Activated B cell treated with CpG ODN at 0.5 μM for 24 hours (primary cell): ENCODE measurements at regions not wholly inside any gene's neighbourhood (a gene's known extent, or its start where the extent isn't known, plus 50 kb on each side); places are given as distances from the start of the nearest gene placed in this dataset.

Experiments
- ATAC-seq: fragments of 200-7000 bp; cut with Tn5 transposase; one replicate; pipeline ENCODE4 v1.10.0; 2021; ENCODE audit warnings: low read depth, mild to moderate bottlenecking, moderate library complexity
- CTCF ChIA-PET: fragments of 350-600 bp; sonication (Branson Sonifier 250); formaldehyde crosslinking; loops from one replicate; lab custom pipeline; 2021; ENCODE audit warnings: antibody characterized with exemption; lab: Charles Lee
- POLR2A ChIA-PET: fragments of 350-600 bp; sonication (Branson Sonifier 250); formaldehyde crosslinking; loops from one replicate; lab custom pipeline; 2021; ENCODE audit warnings: antibody characterized with exemption; lab: Charles Lee
- DNase-seq: peaks from one replicate; pipeline ENCODE4 v3.0.0; 2022
- H3K27ac Mint-ChIP-seq: one replicate; pipeline ENCODE4 v1.8.0; 2020; ENCODE audit warnings: mixed read lengths
- H3K27me3 Mint-ChIP-seq: one replicate; pipeline ENCODE4 v1.8.0; 2021; ENCODE audit warnings: mixed read lengths
- H3K36me3 Mint-ChIP-seq: one replicate; pipeline ENCODE4 v1.8.0; 2021; ENCODE audit warnings: low read depth, mixed read lengths
- H3K4me1 Mint-ChIP-seq: one replicate; pipeline ENCODE4 v1.8.0; 2021; ENCODE audit warnings: mixed read lengths
- H3K4me3 Mint-ChIP-seq: one replicate; pipeline ENCODE4 v1.8.0; 2020; ENCODE audit warnings: mild to moderate bottlenecking, mixed read lengths
- H3K9me3 Mint-ChIP-seq: one replicate; pipeline ENCODE4 v1.8.0; 2020; ENCODE audit warnings: mixed read lengths
- intact Hi-C: fragments of 100-400 bp; cut with micrococcal nuclease; formaldehyde crosslinking; loops from one replicate; pipeline ENCODE4 v1.15.1; 2024
- TF ChIP-seq, protein P1 (sequence below): fragments of 200-600 bp; IDR thresholded peaks from one replicate; pipeline ENCODE4 v1.8.0; 2022; ENCODE audit warnings: antibody characterized with exemption, mild to moderate bottlenecking

DNA sequence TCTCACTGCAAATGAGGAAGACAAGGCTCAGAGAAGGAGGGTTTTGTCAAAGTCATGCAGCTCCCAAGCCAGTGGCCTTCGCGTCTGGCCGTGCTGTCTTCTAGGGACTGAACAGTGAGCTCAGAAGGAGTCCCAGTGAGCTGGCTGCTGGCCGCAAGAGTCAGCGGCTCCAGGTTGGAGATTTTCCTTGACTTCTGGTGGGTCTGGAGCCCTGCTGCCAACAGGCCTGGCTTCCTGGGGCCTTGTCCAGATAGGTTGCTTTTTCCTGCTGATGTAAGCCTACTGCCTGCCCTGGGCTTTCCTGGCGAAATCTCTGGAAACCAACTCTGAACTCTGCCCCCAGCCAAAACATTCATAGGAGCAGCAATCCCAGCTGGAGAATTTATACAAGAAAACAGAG lies 272.7 kb upstream of the CADM1 start:
- CTCF ChIA-PET: no interaction called here
- H3K36me3 Mint-ChIP-seq: no peaks in the 10 kb centered on the region
- DNase-seq (no peak), ATAC-seq (no peak)
- TF ChIP-seq, protein P1, sequence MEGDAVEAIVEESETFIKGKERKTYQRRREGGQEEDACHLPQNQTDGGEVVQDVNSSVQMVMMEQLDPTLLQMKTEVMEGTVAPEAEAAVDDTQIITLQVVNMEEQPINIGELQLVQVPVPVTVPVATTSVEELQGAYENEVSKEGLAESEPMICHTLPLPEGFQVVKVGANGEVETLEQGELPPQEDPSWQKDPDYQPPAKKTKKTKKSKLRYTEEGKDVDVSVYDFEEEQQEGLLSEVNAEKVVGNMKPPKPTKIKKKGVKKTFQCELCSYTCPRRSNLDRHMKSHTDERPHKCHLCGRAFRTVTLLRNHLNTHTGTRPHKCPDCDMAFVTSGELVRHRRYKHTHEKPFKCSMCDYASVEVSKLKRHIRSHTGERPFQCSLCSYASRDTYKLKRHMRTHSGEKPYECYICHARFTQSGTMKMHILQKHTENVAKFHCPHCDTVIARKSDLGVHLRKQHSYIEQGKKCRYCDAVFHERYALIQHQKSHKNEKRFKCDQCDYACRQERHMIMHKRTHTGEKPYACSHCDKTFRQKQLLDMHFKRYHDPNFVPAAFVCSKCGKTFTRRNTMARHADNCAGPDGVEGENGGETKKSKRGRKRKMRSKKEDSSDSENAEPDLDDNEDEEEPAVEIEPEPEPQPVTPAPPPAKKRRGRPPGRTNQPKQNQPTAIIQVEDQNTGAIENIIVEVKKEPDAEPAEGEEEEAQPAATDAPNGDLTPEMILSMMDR: no peak
- H3K4me1 Mint-ChIP-seq: no peaks in the 10 kb centered on the region
- H3K27ac Mint-ChIP-seq: no peak overlapping the region
- H3K27me3 Mint-ChIP-seq: no peaks in the 10 kb centered on the region
- POLR2A ChIA-PET: no interaction called here
- H3K4me3 Mint-ChIP-seq: no peak overlapping the region
- intact Hi-C loops: no loop called here
- no peaks in the 10 kb centered on the region for H3K9me3 Mint-ChIP-seq

DNA sequence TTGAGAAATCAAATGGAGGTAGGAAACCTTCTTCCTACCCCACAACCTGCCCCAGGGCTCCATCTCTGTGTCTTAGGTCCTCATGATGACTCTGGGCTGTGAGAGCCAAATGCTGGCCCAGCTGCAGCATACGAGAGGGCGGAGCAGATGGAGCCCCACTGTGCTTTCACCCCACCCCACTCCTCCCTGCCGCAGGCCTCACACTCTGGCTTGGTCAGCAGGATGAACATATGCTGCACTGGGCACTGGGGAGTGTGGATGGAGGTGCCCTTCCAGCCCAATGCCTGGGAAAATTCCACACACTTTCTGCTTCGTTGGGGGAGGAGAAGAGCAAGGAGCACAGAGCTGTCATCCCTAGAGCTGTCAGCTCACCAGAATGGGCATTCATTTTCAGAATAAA lies 271.6 kb upstream of the CADM1 start:
- no peak overlapping the region for H3K27ac Mint-ChIP-seq
- no peaks in the 10 kb centered on the region for H3K4me1 Mint-ChIP-seq
- DNase-seq: no peak
- no peak for ATAC-seq
- TF ChIP-seq, protein P1: no peak
- no peaks in the 10 kb centered on the region for H3K9me3 Mint-ChIP-seq
- ChIA-PET POLR2A (no interaction called here), CTCF (no interaction called here)
- no peaks in the 10 kb centered on the region for H3K27me3 Mint-ChIP-seq
- H3K4me3 Mint-ChIP-seq: no peak overlapping the region
- intact Hi-C loops: no loop called here
- no peaks in the 10 kb centered on the region for H3K36me3 Mint-ChIP-seq

DNA sequence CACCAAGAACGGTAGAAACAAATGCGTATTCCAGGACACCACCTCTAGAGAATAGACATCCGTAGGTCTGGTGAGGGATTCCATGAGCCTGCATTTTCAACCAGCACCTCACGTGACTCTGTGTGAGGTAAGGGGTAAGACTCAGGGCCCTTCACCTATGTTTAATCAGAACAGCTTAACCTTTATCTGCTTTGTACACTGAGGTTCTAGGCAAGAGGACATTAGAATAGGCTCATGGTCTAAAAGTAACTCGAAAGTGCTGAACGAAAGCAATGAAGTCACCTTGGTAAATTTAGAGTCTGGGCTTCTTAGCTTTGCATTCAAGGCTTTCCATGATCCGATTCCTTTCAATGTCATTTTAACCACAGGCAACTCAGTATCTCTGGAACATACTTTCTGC lies 270.5 kb upstream of the CADM1 start:
- DNase-seq (no peak), ATAC-seq (no peak)
- H3K4me3 Mint-ChIP-seq: no peak overlapping the region
- ChIA-PET CTCF (no interaction called here), POLR2A (no interaction called here)
- intact Hi-C loops: no loop called here
- H3K9me3 Mint-ChIP-seq: no peaks in the 10 kb centered on the region
- no peaks in the 10 kb centered on the region for H3K27me3 Mint-ChIP-seq
- no peaks in the 10 kb centered on the region for H3K4me1 Mint-ChIP-seq
- TF ChIP-seq, protein P1: no peak
- no peak overlapping the region for H3K27ac Mint-ChIP-seq
- H3K36me3 Mint-ChIP-seq: no peaks in the 10 kb centered on the region

DNA sequence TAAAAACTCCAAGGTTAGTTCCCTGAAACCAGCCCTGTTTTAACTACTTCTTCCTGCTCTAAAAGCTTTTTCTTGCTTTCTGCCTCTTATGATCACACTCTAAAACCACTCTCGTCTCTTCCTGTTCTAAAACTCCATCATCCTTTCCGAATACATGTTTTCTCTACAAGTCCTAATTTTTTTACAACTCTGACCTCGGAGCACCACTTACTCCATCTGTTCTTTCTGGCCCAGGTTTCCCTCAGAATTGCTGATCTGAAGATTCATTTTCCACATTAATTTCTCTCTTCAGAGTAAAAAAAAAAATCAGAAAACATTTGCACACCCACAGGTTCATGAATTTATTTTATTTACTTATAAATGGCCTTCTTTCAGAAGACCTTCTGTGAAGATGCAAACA lies 265.7 kb upstream of the CADM1 start:
- TF ChIP-seq, protein P1: no peak
- Mint-ChIP-seq H3K4me3 (no peak overlapping the region), H3K36me3 (no peaks in the 10 kb centered on the region), H3K27ac (no peak overlapping the region), H3K4me1 (no peaks in the 10 kb centered on the region), H3K27me3 (no peaks in the 10 kb centered on the region), H3K9me3 (no peaks in the 10 kb centered on the region)
- intact Hi-C loops: no loop called here
- ATAC-seq (no peak), DNase-seq (no peak)
- POLR2A ChIA-PET: no interaction called here
- CTCF ChIA-PET: no interaction called here

DNA sequence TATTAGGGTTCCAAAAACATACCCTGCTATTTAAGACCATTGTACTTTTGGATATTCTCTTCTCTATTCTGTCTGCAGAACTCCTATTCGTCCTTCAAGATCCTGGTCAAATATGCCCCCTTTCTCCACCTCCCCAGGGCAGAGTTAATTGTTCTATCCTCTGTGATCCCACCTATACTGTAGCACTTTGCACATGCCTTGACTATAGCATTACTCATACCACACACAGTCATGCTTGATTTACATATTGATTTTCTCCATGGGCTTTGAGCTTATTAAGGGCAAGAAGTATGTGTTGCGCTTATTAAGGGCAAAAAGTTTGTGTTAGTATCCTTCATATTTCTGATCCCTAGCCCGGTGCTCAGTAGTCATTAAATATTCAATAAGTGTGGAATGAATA lies 263.7 kb upstream of the CADM1 start:
- Mint-ChIP-seq H3K9me3 (no peaks in the 10 kb centered on the region), H3K36me3 (no peaks in the 10 kb centered on the region), H3K4me1 (no peaks in the 10 kb centered on the region), H3K27ac (no peak overlapping the region), H3K4me3 (no peak overlapping the region), H3K27me3 (no peaks in the 10 kb centered on the region)
- DNase-seq: no peak
- intact Hi-C loops: no loop called here
- ChIA-PET CTCF (no interaction called here), POLR2A (no interaction called here)
- TF ChIP-seq, protein P1: no peak
- ATAC-seq: no peak
